ENCODE measurements at regions not wholly inside any gene's neighbourhood (a gene's known extent, or its start where the extent isn't known, plus 50 kb on each side); places are given as distances from the start of the nearest gene placed in this dataset.

DNA sequence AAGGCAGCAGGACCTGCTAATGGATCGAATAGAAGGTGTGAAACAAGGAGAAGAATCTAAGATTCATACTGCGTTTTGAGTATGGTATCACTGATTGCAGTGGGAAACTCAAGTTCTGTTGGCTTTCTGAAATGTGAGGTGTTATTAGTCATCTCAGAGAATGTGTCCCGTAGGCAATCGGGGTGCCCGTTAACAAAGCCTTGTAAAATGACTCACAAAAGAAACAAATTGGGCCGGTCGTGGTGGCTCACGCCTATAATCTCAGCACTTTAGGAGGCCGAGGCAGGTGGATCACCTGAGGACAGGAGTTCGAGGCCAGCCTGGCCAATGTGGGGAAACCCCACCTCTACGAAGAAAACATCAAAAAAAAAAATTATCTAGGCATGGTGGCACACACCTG lies 118.2 kb upstream of the C7orf33 start:
- Histone ChIP-seq H3K4me3 (no peak overlapping the region), H3K27ac (no peak overlapping the region), H3K4me1 (replicated peaks in 1 of 2) (peaks cover 5 to 16% of the 10 kb centered on the region in 2 donors)
- WGBS, 10 experiments, result 37 to 97% (median 75%) methylated on average over 2 to 11 of the region's 11 CpGs; no CpG with 5 or more reads in 3 of the 10 experiments
- in situ Hi-C loops (cut with MboI; ENCODE audit: low pct_unique_long_range_greater_than_20kb in 2 of 9, low sequenced_read_pairs in 9 of 9, unreplicated experiment in 9 of 9), result no loop called here
- no peak for ATAC-seq (replicated peaks in 6 of 8)

DNA sequence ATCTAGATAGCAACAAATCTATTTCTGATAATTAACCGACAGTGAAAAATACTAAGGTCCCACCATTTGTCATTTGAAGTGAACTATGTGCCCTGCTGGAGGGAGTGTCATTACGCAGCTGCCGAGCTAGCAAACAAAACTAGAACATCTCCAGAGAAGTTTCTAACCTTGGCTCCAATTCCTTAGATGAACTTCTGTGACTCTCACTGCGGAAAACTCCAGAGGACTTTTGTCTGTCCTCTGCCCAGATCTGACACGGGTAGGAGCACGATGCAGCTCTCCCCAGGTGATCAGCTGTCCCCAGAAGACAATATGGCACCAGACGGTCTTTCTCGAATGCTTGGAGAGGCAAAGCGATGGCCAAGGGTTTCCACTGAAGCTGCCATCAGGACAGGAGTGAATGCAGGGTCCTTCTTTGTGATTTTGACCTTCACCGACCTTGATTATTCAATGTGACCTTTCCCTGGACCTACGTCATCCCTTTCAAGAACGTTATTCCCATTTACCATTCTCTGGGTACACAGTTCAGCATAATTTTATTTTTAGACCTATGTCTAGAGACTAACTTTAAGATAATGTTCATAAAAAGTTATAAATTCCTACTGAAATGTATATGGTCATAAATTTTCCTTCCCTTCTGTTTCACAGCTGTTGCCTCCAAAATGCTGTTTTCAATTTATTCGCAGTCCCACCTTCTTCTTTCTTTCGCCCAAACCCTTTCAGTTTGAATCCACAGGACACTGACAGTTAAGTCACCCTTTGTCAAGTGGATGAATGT lies 116.7 kb upstream of the C7orf33 start:
- 6 to 75% (median 39%) methylated on average over 1 to 13 of the region's 14 CpGs for whole genome bisulfite sequencing, 10 experiments
- in situ Hi-C loops (cut with MboI; ENCODE audit: low pct_unique_long_range_greater_than_20kb in 2 of 9, low sequenced_read_pairs in 9 of 9, unreplicated experiment in 9 of 9), result no loop called here
- ATAC-seq (replicated peaks in 6 of 8), result no peak

GRCh38 chr7:148474481-148475025 lies 116.0 kb upstream of the C7orf33 start:
- 25 to 76% (median 32%) methylated on average over 1 to 4 of the region's 6 CpGs; no CpG with 5 or more reads in 2 of the 10 experiments for WGBS, 10 experiments
- in situ Hi-C loops (cut with MboI; ENCODE audit: low pct_unique_long_range_greater_than_20kb in 2 of 9, low sequenced_read_pairs in 9 of 9, unreplicated experiment in 9 of 9), result loop anchor here in 3 of 9 experiments (25.0 kb wide), 2 partner anchors 212 to 488 kb away; no protein-coding TSS in a partner anchor
- ATAC-seq (replicated peaks in 6 of 8), result peak in 2 of 8 experiments; percentile 27 to 36
- H3K4me3 ChIP-seq, result no peak overlapping the region
- peaks cover 5 to 16% of the 10 kb centered on the region in 2 donors for H3K4me1 ChIP-seq (replicated peaks in 1 of 2)
- peak overlapping the region; percentile 53 to 62 for H3K27ac ChIP-seq

More for the DNA sequence above, 116.7 kb upstream of the C7orf33 start:
- Histone ChIP-seq H3K27ac (peak overlapping the region in 1 of 2 donors; percentile 62), H3K4me1 (replicated peaks in 1 of 2) (peaks cover 5 to 16% of the 10 kb centered on the region in 2 donors), H3K4me3 (no peak overlapping the region)

DNA sequence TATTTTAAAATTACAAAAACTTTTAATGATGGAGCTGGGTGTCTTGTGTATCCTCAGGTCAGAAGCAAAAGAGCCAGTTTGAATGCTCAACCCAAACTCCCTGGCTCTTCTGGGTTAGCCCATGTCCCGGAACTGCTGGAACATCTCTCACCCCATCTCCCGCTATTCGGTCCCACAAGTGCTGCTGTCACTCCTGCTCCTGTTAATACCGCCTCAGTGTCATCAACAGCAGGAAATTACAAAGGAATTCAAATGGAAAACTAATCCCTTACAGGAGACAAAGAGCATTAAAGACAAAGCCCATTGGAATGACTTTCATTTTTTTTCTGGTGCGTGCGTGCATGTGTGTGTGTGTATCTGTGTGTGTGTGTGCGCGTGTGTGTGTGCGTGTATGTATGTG lies 112.0 kb upstream of the C7orf33 start:
- in situ Hi-C loops (cut with MboI; ENCODE audit: low pct_unique_long_range_greater_than_20kb in 2 of 9, low sequenced_read_pairs in 9 of 9, unreplicated experiment in 9 of 9), result loop anchor here in 3 of 9 experiments (25.0 kb wide), 2 partner anchors 216 to 484 kb away; no protein-coding TSS in a partner anchor
- Histone ChIP-seq H3K4me1 (replicated peaks in 1 of 2) (peaks cover 14 to 17% of the 10 kb centered on the region in 2 donors), H3K4me3 (no peak overlapping the region), H3K27ac (no peak overlapping the region)
- 49 to 90% (median 75%) methylated on average over 2 to 8 of the region's 9 CpGs; no CpG with 5 or more reads in 3 of the 10 experiments for WGBS, 10 experiments
- ATAC-seq (replicated peaks in 6 of 8), result peak in 2 of 8 experiments; percentile 29 to 47

DNA sequence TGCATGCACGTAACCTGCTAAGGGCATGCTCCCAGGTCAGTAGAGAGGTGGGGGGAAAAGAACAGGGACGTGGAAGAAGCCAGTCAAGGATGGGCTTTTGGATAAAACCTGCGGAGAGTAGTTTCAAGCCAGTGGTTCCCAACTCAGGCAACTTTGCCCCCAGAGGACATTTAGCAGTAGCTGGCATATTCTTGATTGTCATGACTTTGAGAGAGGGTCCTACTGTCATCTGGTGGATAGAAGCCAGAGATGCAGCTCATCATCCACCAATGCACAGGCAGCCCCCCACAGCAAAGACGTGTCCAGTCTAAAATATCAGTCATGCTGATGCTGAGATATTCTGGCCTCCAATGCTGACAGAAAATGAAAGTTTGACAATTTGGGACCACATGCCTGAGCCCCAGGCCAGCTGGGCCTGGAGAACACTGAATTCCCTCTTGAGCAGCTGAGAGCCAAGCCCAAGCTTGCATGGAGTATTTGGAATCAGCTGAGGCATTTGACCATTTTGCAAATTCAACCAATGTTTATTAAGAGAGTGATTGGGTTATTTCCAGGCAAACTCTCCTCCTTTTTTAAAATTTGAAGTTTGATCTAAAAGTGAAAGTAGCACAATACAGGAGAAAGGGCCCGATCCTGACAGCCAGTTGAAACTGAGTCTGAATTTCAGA lies 110.0 kb upstream of the C7orf33 start:
- no peak overlapping the region for H3K27ac ChIP-seq
- WGBS, 10 experiments, result 0 to 100% (median 77%) methylated on average over 1 to 3 of the region's 5 CpGs; no CpG with 5 or more reads in 2 of the 10 experiments
- H3K4me1 ChIP-seq (replicated peaks in 1 of 2), result peaks cover 3 to 18% of the 10 kb centered on the region in 2 donors
- in situ Hi-C loops (cut with MboI; ENCODE audit: low pct_unique_long_range_greater_than_20kb in 2 of 9, low sequenced_read_pairs in 9 of 9, unreplicated experiment in 9 of 9), result loop anchor here in 3 of 9 experiments (10.0 to 25.0 kb wide), 3 partner anchors 216 to 482 kb away; no protein-coding TSS in a partner anchor
- peak in 4 of 8 experiments; percentile 13 to 61 (median 43) for ATAC-seq (replicated peaks in 6 of 8)
- no peak overlapping the region for H3K4me3 ChIP-seq

GRCh38 chr7:148481147-148481526 lies 109.4 kb upstream of the C7orf33 start:
- H3K4me3 ChIP-seq, result no peak overlapping the region
- no peak overlapping the region for H3K27ac ChIP-seq
- 0 to 100% (median 94%) methylated on average over 1 to 3 of the region's 3 CpGs; no CpG with 5 or more reads in 3 of the 10 experiments for WGBS, 10 experiments
- H3K4me1 ChIP-seq (replicated peaks in 1 of 2), result peaks cover 3 to 22% of the 10 kb centered on the region in 2 donors
- in situ Hi-C loops (cut with MboI; ENCODE audit: low pct_unique_long_range_greater_than_20kb in 2 of 9, low sequenced_read_pairs in 9 of 9, unreplicated experiment in 9 of 9), result loop anchor here in 3 of 9 experiments (10.0 to 25.0 kb wide), 3 partner anchors 216 to 481 kb away; no protein-coding TSS in a partner anchor
- ATAC-seq (replicated peaks in 6 of 8), result no peak

- 3 to 100% (median 78%) methylated on average over 1 to 10 of the region's 19 CpGs; no CpG with 5 or more reads in 1 of the 10 experiments for WGBS, 10 experiments
- ATAC-seq (replicated peaks in 6 of 8), result peak in 7 of 8 experiments; percentile 18 to 69 (median 58)
- in situ Hi-C loops (cut with MboI; ENCODE audit: low pct_unique_long_range_greater_than_20kb in 2 of 9, low sequenced_read_pairs in 9 of 9, unreplicated experiment in 9 of 9), result loop anchor here in 3 of 9 experiments (10.0 to 25.0 kb wide), 3 partner anchors 217 to 480 kb away; no protein-coding TSS in a partner anchor
- H3K4me3 ChIP-seq, result no peak overlapping the region
- H3K4me1 ChIP-seq (replicated peaks in 1 of 2), result peaks cover 3 to 22% of the 10 kb centered on the region in 2 donors
- H3K27ac ChIP-seq, result no peak overlapping the region
Observed at GRCh38 chr7:148481971-148482626, 108.5 kb upstream of the C7orf33 start.

- no peak overlapping the region for H3K4me3 ChIP-seq
- in situ Hi-C loops (cut with MboI; ENCODE audit: low pct_unique_long_range_greater_than_20kb in 2 of 9, low sequenced_read_pairs in 9 of 9, unreplicated experiment in 9 of 9), result loop anchor here in 3 of 9 experiments (10.0 to 25.0 kb wide), 3 partner anchors 219 to 479 kb away; no protein-coding TSS in a partner anchor
- H3K4me1 ChIP-seq (replicated peaks in 1 of 2), result peaks cover 3 to 22% of the 10 kb centered on the region in 2 donors
- H3K27ac ChIP-seq, result no peak overlapping the region
- 0 to 90% (median 73%) methylated on average over 1 to 9 of the region's 17 CpGs; no CpG with 5 or more reads in 2 of the 10 experiments for WGBS, 10 experiments
- no peak for ATAC-seq (replicated peaks in 6 of 8)
Observed at GRCh38 chr7:148483515-148484308, 106.9 kb upstream of the C7orf33 start.

- Histone ChIP-seq H3K4me3 (no peak overlapping the region), H3K4me1 (replicated peaks in 1 of 2) (peaks cover 3 to 22% of the 10 kb centered on the region in 2 donors), H3K27ac (no peak overlapping the region)
- WGBS, 10 experiments, result 0 to 100% (median 82%) methylated on average over 2 to 3 of the region's 3 CpGs; no CpG with 5 or more reads in 3 of the 10 experiments
- in situ Hi-C loops (cut with MboI; ENCODE audit: low pct_unique_long_range_greater_than_20kb in 2 of 9, low sequenced_read_pairs in 9 of 9, unreplicated experiment in 9 of 9), result loop anchor here in 3 of 9 experiments (10.0 to 25.0 kb wide), 3 partner anchors 220 to 478 kb away; no protein-coding TSS in a partner anchor
- no peak for ATAC-seq (replicated peaks in 6 of 8)
Observed at GRCh38 chr7:148484486-148484885, 106.1 kb upstream of the C7orf33 start.

DNA sequence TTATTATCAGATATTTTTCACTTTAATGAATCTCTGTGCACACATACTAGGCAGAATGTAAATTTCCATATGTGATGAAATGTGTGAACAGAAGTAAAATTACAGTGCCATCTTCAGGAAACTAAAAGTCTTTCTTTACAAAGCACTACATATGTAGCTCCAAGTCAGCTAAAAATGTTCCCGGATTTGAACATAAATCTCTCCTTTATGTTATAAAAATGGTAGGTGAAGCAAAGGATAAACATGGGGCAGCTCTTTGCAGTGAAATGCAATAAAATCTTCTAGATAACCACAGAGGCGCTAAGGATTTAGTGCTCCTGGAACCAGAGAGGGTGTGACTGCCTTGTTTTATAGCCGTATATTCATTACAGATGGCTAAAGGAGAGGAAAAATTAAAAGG lies 104.9 kb upstream of the C7orf33 start:
- Histone ChIP-seq H3K4me1 (replicated peaks in 1 of 2) (peaks cover 3 to 22% of the 10 kb centered on the region in 2 donors), H3K4me3 (no peak overlapping the region), H3K27ac (no peak overlapping the region)
- in situ Hi-C loops (cut with MboI; ENCODE audit: low pct_unique_long_range_greater_than_20kb in 2 of 9, low sequenced_read_pairs in 9 of 9, unreplicated experiment in 9 of 9), result loop anchor here in 3 of 9 experiments (10.0 to 25.0 kb wide), 3 partner anchors 221 to 477 kb away; no protein-coding TSS in a partner anchor
- ATAC-seq (replicated peaks in 6 of 8), result peak; percentile 40 to 87 (median 60)
- WGBS, 10 experiments, result 0 to 86% (median 40%) methylated on average over 1 to 3 of the region's 3 CpGs

- ATAC-seq (replicated peaks in 6 of 8), result no peak
- H3K4me3 ChIP-seq, result no peak overlapping the region
- H3K4me1 ChIP-seq (replicated peaks in 1 of 2), result peaks cover 3 to 16% of the 10 kb centered on the region in 2 donors
- H3K27ac ChIP-seq, result no peak overlapping the region
- WGBS, 10 experiments, result 24 to 95% (median 67%) methylated on average over 3 to 6 of the region's 7 CpGs; no CpG with 5 or more reads in 4 of the 10 experiments
- in situ Hi-C loops (cut with MboI; ENCODE audit: low pct_unique_long_range_greater_than_20kb in 2 of 9, low sequenced_read_pairs in 9 of 9, unreplicated experiment in 9 of 9), result loop anchor here in 3 of 9 experiments (10.0 to 25.0 kb wide), 3 partner anchors 222 to 475 kb away; no protein-coding TSS in a partner anchor
Observed at GRCh38 chr7:148486937-148487336, 103.6 kb upstream of the C7orf33 start.

All from motor neuron (in vitro differentiated cells).